Osteoblast (primary cell): ENCODE measurements at regions not wholly inside any gene's neighbourhood (a gene's known extent, or its start where the extent isn't known, plus 50 kb on each side); places are given as distances from the start of the nearest gene placed in this dataset.

Experiments used
- DNase-seq: peaks from one replicate; pipeline ENCODE4 v3.0.0; 2011; ENCODE audit warnings: low spot score, mixed read lengths; ENCODE audit not compliant: insufficient read length; ENCODE audit errors: missing footprints
- H2AFZ ChIP-seq: 2 replicates; pipeline ENCODE4 v1.6.0; 2011; ENCODE audit warnings: mild to moderate bottlenecking, low read length
- H3K27ac ChIP-seq: 2 replicates; pipeline ENCODE4 v1.5.1; 2011; ENCODE audit warnings: mild to moderate bottlenecking, low read depth, low read length, moderate library complexity
- H3K27me3 ChIP-seq: 2 replicates; pipeline ENCODE4 v1.6.0; 2012; ENCODE audit warnings: mild to moderate bottlenecking, control low read depth, inconsistent platforms, low read length, moderate library complexity; ENCODE audit not compliant: insufficient read depth
- H3K36me3 ChIP-seq: 2 replicates; pipeline ENCODE4 v1.5.1; 2011; ENCODE audit warnings: mild to moderate bottlenecking, low read length, control low read depth, moderate library complexity; ENCODE audit not compliant: insufficient read depth
- H3K4me1 ChIP-seq: 2 replicates; pipeline ENCODE4 v1.5.1; 2011; ENCODE audit warnings: mild to moderate bottlenecking, low read length, control low read depth, moderate library complexity; ENCODE audit not compliant: insufficient read depth
- H3K4me2 ChIP-seq: 2 replicates; pipeline ENCODE4 v1.6.0; 2011; ENCODE audit warnings: mild to moderate bottlenecking, low read length; ENCODE audit not compliant: insufficient read depth
- H3K4me3 ChIP-seq: fragments of 200-600 bp; sonication (generic); 3 replicates; pipeline ENCODE4 v1.5.1; 2012; ENCODE audit warnings: mild to moderate bottlenecking, low read length, inconsistent platforms; ENCODE audit not compliant: insufficient read depth
- H3K79me2 ChIP-seq: 2 replicates; pipeline ENCODE4 v1.6.0; 2012; ENCODE audit warnings: mild to moderate bottlenecking, low read length, control low read depth, inconsistent platforms; ENCODE audit not compliant: insufficient read depth
- H3K9me3 ChIP-seq: 2 replicates; pipeline ENCODE4 v1.5.1; 2011; ENCODE audit warnings: low read depth, low read length, control low read depth
- H4K20me1 ChIP-seq: 2 replicates; pipeline ENCODE4 v1.6.0; 2012; ENCODE audit warnings: mild to moderate bottlenecking, low read length, control low read depth; ENCODE audit not compliant: insufficient read depth
- TF ChIP-seq, protein P1 (sequence below): IDR thresholded peaks from 2 replicates; pipeline ENCODE4 v1.5.1; 2011; ENCODE audit warnings: mild to moderate bottlenecking, low read depth, low read length, moderate library complexity; ENCODE audit errors: extremely low read depth

DNA sequence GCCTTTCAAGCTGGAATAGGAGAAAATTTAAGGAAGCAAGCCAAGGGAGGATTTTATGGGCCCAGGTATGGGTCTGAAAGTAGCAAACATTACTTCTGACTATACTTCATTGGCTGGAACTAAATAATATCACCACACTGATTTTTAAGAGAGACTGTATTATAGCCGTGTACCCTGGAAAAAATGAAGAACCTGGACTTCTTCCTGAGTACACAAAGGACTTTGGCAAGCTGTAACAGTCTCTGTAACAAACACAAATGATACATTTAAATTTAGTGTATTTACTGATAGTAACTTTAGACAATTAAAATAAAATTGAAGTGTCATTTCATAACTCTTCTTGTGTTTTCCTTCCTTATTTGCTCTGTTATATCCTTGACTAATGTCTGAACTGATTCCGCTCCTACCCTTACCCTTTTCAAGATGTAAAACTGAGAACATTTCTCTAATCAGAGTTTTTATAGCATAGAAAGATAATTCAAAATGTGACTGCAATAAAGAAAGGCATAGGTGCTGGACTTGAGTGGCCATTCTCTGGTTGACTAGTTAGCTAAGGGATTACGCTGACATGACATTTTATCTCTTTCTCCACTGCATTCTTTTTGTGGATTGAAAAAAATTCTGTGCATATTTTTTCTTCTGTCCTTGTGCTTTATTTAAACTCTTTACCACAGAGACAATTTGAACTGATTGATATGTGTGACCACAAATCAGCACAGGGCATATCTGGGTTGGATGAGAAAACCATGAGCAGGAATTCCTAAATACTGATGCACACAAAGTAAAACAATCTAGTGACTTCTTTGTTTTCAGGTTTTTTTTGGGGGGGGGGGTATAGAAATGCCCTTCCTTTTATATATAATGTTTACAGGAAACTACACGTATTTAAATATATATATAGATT, 349.7 kb downstream of the MDFIC start:
- Histone ChIP-seq H3K4me2 (peak overlapping the region; percentile 23), H2AFZ (peak overlapping the region; percentile 38), H4K20me1 (no peaks in the 10 kb centered on the region), H3K9me3 (no peaks in the 10 kb centered on the region), H3K27ac (no peak overlapping the region), H3K27me3 (no peaks in the 10 kb centered on the region), H3K36me3 (no peaks in the 10 kb centered on the region), H3K79me2 (no peaks in the 10 kb centered on the region), H3K4me1 (peaks cover 23% of the 10 kb centered on the region), H3K4me3 (no peak overlapping the region)
- DNase-seq = peak; percentile 58
- TF ChIP-seq, protein P1, sequence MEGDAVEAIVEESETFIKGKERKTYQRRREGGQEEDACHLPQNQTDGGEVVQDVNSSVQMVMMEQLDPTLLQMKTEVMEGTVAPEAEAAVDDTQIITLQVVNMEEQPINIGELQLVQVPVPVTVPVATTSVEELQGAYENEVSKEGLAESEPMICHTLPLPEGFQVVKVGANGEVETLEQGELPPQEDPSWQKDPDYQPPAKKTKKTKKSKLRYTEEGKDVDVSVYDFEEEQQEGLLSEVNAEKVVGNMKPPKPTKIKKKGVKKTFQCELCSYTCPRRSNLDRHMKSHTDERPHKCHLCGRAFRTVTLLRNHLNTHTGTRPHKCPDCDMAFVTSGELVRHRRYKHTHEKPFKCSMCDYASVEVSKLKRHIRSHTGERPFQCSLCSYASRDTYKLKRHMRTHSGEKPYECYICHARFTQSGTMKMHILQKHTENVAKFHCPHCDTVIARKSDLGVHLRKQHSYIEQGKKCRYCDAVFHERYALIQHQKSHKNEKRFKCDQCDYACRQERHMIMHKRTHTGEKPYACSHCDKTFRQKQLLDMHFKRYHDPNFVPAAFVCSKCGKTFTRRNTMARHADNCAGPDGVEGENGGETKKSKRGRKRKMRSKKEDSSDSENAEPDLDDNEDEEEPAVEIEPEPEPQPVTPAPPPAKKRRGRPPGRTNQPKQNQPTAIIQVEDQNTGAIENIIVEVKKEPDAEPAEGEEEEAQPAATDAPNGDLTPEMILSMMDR = no peak

DNA sequence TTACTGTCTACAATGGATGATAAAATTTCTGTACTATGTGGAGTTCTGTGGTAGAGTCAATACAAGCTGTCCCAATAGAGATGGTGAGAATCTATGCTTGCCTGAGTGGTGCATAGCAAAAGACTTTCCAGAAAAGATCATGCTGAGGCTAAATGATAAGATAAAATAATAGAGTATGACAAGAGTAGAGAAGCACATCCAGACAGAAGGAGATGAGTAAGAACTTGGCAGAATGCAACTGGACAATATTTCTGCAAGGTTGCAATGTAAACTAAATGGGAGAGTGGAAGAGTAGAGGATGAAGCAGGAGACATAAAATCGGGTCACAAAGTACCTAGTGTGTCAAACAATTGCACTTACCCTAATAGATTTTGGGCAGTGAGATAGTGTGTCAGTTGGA, 347.6 kb downstream of the MDFIC start:
- Histone ChIP-seq H3K9me3 (no peaks in the 10 kb centered on the region), H3K36me3 (no peaks in the 10 kb centered on the region), H3K27ac (no peak overlapping the region), H3K4me2 (no peak overlapping the region), H3K27me3 (no peaks in the 10 kb centered on the region), H3K79me2 (no peaks in the 10 kb centered on the region), H3K4me1 (peaks cover 23% of the 10 kb centered on the region), H2AFZ (no peak overlapping the region), H4K20me1 (no peaks in the 10 kb centered on the region), H3K4me3 (no peak overlapping the region)
- TF ChIP-seq, protein P1 = no peak
- no peak for DNase-seq

DNA sequence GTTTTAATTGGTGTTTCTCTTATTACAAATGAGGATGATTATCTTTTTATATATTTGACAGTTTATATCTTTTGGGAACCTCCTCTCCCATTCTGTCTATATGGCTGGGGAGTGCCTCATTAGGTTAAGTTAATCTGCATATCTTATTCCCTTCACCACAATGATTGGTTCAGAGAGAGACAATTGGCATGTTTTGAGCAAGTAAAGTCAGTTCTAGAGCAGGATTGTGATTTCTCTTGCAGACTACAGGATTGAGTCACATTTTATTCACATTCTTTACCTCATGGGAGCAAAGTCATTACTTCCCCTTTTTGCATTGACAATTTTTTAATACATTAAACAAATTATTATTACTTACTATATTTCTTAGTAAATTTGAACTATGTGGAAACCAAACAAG, 345.6 kb downstream of the MDFIC start:
- DNase-seq = no peak
- TF ChIP-seq, protein P1 = no peak
- H3K79me2 ChIP-seq = no peaks in the 10 kb centered on the region
- H3K9me3 ChIP-seq = no peaks in the 10 kb centered on the region
- no peaks in the 10 kb centered on the region for H4K20me1 ChIP-seq
- no peak overlapping the region for H2AFZ ChIP-seq
- no peak overlapping the region for H3K27ac ChIP-seq
- no peak overlapping the region for H3K4me3 ChIP-seq
- H3K4me2 ChIP-seq = no peak overlapping the region
- no peaks in the 10 kb centered on the region for H3K27me3 ChIP-seq
- no peaks in the 10 kb centered on the region for H3K36me3 ChIP-seq
- peaks cover 11% of the 10 kb centered on the region for H3K4me1 ChIP-seq

DNA sequence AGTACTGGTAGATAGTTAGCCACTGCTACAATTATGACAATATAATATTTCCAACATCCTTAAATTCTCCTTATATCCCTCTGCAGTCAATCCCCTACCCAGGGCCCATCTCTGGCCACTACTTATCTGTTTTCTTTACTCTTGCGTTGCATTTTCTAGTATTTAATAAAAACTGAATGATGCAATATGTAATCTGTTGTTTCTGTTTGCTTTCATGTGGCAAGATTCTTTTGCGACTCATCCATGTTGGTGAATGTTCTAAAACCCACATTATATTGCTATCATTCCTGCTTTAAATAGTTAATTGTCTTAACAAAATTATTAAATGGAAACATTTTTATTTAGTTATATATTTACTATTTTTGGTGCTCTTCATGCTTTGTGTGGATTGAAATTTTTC, 338.5 kb downstream of the MDFIC start:
- H3K79me2 ChIP-seq = no peaks in the 10 kb centered on the region
- H3K9me3 ChIP-seq = no peaks in the 10 kb centered on the region
- DNase-seq = no peak
- TF ChIP-seq, protein P1 = no peak
- H3K4me2 ChIP-seq = no peak overlapping the region
- no peak overlapping the region for H3K4me3 ChIP-seq
- H3K36me3 ChIP-seq = no peaks in the 10 kb centered on the region
- no peak overlapping the region for H3K27ac ChIP-seq
- H2AFZ ChIP-seq = no peak overlapping the region
- no peaks in the 10 kb centered on the region for H4K20me1 ChIP-seq
- no peaks in the 10 kb centered on the region for H3K27me3 ChIP-seq
- H3K4me1 ChIP-seq = no peaks in the 10 kb centered on the region
